ENCODE measurements at regions not wholly inside any gene's neighbourhood (a gene's known extent, or its start where the extent isn't known, plus 50 kb on each side); places are given as distances from the start of the nearest gene placed in this dataset.

- TF ChIP-seq EZH2 (IDR thresholded peaks at IDR 0.05; ENCODE audit: low read length, unreplicated experiment): no peak
- no peak for TF ChIP-seq CTCF (conservative IDR thresholded peaks at IDR 0.05; ENCODE audit: low read depth, low read length)
Observed at GRCh38 chr3:174352227-174352626, 506.9 kb upstream of the NAALADL2 start.
